ENCODE measurements at regions not wholly inside any gene's neighbourhood (a gene's known extent, or its start where the extent isn't known, plus 50 kb on each side); places are given as distances from the start of the nearest gene placed in this dataset.

DNA sequence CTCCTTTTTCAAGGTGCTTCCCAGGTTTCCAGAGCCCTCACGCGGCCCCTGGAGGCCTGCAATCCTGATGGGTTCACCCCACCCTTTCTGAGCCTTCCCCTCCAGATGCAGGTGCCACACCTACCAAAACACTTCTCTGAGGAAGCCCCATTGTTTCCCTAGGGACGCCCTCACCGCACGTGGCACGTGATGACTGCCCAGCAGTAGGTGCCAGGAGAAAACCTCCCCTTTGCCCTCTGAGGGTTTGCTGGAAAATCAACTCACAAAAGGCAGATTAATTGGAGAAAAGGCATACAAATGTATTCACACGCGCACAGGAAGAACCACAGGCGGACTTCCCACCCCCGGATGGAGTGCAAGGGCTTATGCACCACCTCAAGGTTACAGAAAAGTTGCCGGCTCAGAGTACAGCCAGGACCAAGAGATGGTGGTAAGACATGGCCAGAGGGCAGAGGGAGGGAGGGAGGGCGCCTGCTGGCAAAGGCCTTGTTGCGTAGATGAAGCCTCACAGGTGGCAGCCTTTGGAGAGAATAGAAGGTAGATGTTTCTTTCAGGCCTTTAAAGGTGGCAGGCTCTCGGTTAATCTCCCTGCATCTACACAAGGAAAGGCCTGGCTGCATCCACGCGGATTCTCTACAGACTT lies 269.4 kb upstream of the RAB6C start:
- TF ChIP-seq, protein P1, sequence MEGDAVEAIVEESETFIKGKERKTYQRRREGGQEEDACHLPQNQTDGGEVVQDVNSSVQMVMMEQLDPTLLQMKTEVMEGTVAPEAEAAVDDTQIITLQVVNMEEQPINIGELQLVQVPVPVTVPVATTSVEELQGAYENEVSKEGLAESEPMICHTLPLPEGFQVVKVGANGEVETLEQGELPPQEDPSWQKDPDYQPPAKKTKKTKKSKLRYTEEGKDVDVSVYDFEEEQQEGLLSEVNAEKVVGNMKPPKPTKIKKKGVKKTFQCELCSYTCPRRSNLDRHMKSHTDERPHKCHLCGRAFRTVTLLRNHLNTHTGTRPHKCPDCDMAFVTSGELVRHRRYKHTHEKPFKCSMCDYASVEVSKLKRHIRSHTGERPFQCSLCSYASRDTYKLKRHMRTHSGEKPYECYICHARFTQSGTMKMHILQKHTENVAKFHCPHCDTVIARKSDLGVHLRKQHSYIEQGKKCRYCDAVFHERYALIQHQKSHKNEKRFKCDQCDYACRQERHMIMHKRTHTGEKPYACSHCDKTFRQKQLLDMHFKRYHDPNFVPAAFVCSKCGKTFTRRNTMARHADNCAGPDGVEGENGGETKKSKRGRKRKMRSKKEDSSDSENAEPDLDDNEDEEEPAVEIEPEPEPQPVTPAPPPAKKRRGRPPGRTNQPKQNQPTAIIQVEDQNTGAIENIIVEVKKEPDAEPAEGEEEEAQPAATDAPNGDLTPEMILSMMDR (IDR thresholded peaks at IDR 0.05): no peak
- no peak for TF ChIP-seq POLR2A (IDR thresholded peaks at IDR 0.05)

Measured in gastroesophageal sphincter (tissue), 3 donors.